ENCODE measurements at regions not wholly inside any gene's neighbourhood (a gene's known extent, or its start where the extent isn't known, plus 50 kb on each side); places are given as distances from the start of the nearest gene placed in this dataset.

GRCh38 chrX:38877366-38877765, 76.1 kb downstream of the MID1IP1 start:
- H2BK15ac ChIP-seq (ENCODE audit: low read depth, low read length), result no peak overlapping the region
- no peak overlapping the region for H4K91ac ChIP-seq (ENCODE audit: insufficient read length, low read depth, low read length)
- H3K27me3 ChIP-seq (ENCODE audit: insufficient read depth, low read length), result no peaks in the 10 kb centered on the region
- H3K79me2 ChIP-seq (ENCODE audit: insufficient read depth, low read length), result no peaks in the 10 kb centered on the region
- no peak for TF ChIP-seq CTCF (conservative IDR thresholded peaks at IDR 0.05)
- no peak overlapping the region for H3K4ac ChIP-seq (ENCODE audit: low read depth, low read length)
- no peak overlapping the region for H3T11ph ChIP-seq (ENCODE audit: low read length)
- H3K27me3 Mint-ChIP-seq (ENCODE audit: low read depth), result no peaks in the 10 kb centered on the region; the same call in 1 of the 2 replicates
- H3K9ac ChIP-seq (ENCODE audit: extremely low read depth, insufficient read length, low read length), result no peak overlapping the region
- H3K14ac ChIP-seq (ENCODE audit: insufficient read depth, low read length), result no peak overlapping the region
- peaks cover 0 to 2% (median 0%) of the 10 kb centered on the region in 3 experiments; a peak in 2 of 7 replicates for H3K36me3 Mint-ChIP-seq (ENCODE audit: insufficient read depth in 1 of 3, low read depth in 3 of 3)
- H2BK12ac ChIP-seq (ENCODE audit: insufficient read length, low read depth, low read length), result no peak overlapping the region
- H3K56ac ChIP-seq (ENCODE audit: insufficient read length, low read depth, low read length), result no peak overlapping the region
- no peaks in the 10 kb centered on the region for H3K79me1 ChIP-seq (ENCODE audit: insufficient read depth, low read depth, low read length, poor library complexity, severe bottlenecking)
- no peak overlapping the region for H2BK120ac ChIP-seq (ENCODE audit: low read depth, low read length, poor library complexity, severe bottlenecking)
- no peak overlapping the region for H4K8ac ChIP-seq (replicated peaks; ENCODE audit: insufficient read length, low read depth, low read length)
- H2AFZ ChIP-seq (ENCODE audit: low read length), result no peak overlapping the region
- no peak overlapping the region for H3K4me3 Mint-ChIP-seq
- no peak overlapping the region for H2AK5ac ChIP-seq (ENCODE audit: insufficient read length, low read length)
- H3K4me1 ChIP-seq (ENCODE audit: insufficient read depth, low read length), result peaks cover 3% of the 10 kb centered on the region; the same call in 1 of the 2 replicates
- no peak overlapping the region for H3K23ac ChIP-seq (ENCODE audit: insufficient read length, low read depth, low read length)
- H3K9me3 ChIP-seq (ENCODE audit: control insufficient read depth, low read depth, low read length), result no peaks in the 10 kb centered on the region
- no peak overlapping the region for H2BK5ac ChIP-seq (ENCODE audit: insufficient read length, low read length)
- WGBS (ENCODE audit: extremely low coverage, insufficient read length, low lambda C conversion rate), result no CpG with 5 or more reads among the region's 2 CpGs
- no peak overlapping the region for H3K27ac Mint-ChIP-seq
- H4K20me1 ChIP-seq (ENCODE audit: control insufficient read depth, insufficient read depth, insufficient read length), result no peaks in the 10 kb centered on the region
- peaks cover 16% of the 10 kb centered on the region in 2 experiments for H3K4me1 Mint-ChIP-seq
- H3K18ac ChIP-seq (ENCODE audit: insufficient read length, low read depth, low read length), result no peak overlapping the region
- H3K4me2 ChIP-seq (ENCODE audit: insufficient read depth, insufficient read length, low read length), result no peak overlapping the region
- H3K23me2 ChIP-seq (ENCODE audit: insufficient read length, low read depth, low read length, poor library complexity, severe bottlenecking), result no peaks in the 10 kb centered on the region
- DNase-seq, result no peak
- no peak overlapping the region for H3K27ac ChIP-seq (ENCODE audit: insufficient read length, low read depth, low read length)
- H4K5ac ChIP-seq (ENCODE audit: insufficient read length, low read depth, low read length), result no peak overlapping the region
- peaks cover 56 to 68% of the 10 kb centered on the region in 2 experiments for H3K9me3 Mint-ChIP-seq
- H2BK20ac ChIP-seq (ENCODE audit: low read depth, low read length, poor library complexity, severe bottlenecking), result no peak overlapping the region

All from H9 (cell line).